Sciatic nerve (tissue), 2 donors: ENCODE measurements at regions not wholly inside any gene's neighbourhood (a gene's known extent, or its start where the extent isn't known, plus 50 kb on each side); places are given as distances from the start of the nearest gene placed in this dataset.

Source experiments
- ATAC-seq: fragments of 200-7000 bp; cut with Tn5 transposase; one replicate; pipeline ENCODE4 v1.9.1; 2020; ENCODE audit warnings: mild to moderate bottlenecking, moderate library complexity
- DNase-seq: peaks from one replicate; pipeline ENCODE4 v3.0.0-alpha.2; 2020; ENCODE audit warnings: low spot score
- intact Hi-C: fragments of 100-400 bp; cut with DNase I; formaldehyde crosslinking; loops from one replicate; pipeline ENCODE4 v1.14.2; 2022
- donor health status: DM: no; HTN: no; CAD: no.
- donor health status: DM: no; HTN: no; CAD: no.

DNA sequence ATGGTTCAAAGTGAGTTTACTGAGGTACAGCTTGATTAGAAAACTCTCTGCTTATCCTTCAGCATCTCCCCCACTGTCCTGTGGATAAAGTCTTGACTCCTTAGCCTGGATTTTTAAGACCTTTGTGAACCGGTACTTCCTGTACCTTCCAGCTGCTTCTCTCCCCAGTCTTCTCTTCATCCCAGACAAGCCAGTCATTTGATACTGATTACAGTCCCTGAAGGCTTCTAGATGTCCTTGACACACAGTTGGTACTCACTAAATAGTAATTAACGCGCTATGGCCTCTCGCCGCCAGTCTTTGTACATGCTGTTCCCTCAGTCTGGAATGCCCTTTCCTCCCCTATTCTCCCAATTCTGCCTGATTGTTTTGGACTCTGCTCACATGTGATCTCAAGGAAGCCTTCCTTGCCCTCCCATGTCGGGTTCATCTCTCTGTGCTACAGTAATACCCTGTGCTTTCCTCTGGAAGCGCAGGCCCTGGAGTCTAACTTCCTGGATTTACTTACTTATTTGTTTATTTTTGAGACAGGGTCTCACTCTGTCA lies 50.6 kb upstream of the PTGR2 start:
- no peak for ATAC-seq

DNA sequence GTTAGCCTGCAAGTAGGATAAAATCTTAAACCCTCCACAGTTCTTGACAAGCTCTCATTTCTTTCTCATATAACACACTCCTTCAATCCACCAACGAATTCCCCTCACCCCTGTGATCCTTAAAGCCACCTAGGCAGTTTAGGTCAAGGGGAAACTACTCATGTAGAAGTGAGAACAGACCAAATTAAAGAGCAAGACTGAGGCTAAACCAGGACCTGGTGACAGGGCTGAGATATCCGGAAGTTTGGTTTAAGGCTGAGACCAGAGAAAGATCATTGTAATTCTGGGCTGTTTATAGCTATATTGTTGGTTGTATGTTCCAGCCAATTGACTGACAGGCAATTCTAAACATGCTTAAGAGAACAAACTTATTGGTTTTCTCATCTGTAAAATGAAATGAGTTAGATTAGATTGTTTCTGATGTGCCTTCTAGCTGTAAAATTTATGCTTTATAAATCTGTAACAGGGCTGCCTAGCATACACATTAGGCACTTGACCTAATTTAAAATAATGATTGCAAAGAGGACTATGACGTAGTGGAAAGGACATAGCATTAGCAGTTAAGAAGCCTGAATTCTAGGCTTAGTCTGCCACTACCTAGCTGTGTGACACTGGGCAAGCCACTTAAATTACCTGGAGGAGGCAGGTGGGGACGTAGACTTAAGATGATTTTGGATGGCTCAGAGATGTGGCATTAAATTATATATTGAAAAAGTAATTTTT lies 53.9 kb upstream of the PTGR2 start:
- DNase-seq (no peak), ATAC-seq (no peak)
- intact Hi-C loops = no loop called here

More for the DNA sequence above, 50.6 kb upstream of the PTGR2 start:
- intact Hi-C loops = loop anchor here (5.0 kb wide), 1 partner anchor 1236 kb away; no protein-coding TSS in a partner anchor
- DNase-seq = no peak

DNA sequence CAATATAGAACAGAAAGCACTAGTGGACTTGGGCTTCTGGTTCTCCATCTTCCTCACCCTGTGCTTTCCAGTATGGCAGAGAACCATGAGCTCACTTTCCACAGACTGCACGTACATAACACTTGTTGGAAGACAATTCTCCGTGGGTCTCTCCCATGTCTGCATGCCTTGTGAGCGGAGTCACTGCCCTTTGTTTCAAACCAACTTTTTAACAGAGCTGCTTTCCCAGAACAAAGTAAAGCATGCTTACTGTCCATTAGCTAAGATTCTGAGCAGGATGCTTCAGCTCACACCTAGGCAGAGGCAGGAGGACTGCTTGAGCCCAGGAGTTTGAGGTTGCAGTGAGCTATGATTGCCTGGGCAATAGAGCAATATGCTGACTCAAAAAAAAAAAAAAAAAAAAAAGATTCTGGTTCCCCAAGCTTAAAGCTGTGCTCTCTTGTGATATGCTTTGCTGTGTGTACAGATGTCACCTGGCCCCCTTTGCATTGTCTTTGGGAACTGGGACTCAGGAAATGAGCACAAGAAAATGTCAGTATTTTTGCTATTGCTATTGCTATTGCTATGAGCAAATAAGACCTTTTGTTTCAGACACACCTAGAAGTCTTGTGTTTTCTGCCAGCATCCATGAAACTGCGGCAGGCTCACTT lies 54.6 kb upstream of the PTGR2 start:
- no peak for ATAC-seq

DNA sequence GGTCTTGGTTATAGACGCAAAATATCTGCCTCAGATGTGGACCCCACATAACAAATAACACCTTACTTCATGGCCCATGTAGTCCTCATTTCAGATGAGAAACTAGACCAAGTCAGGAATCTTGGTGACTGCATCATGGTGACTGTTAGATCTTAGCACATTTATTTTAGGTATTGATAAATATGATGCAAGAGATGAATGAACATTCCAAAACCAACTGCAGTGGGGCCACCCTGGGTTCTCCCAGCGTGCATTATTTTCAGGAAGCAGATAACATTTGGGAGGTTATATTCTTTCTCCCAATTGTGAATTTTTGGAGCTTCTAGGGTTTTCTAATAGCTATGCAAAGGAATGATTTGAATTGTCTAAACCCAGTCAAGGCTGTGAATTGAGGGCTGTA lies 55.2 kb upstream of the PTGR2 start:
- intact Hi-C loops = no loop called here
- ATAC-seq (no peak), DNase-seq (no peak)

More for the DNA sequence above, 54.6 kb upstream of the PTGR2 start:
- intact Hi-C loops = no loop called here
- DNase-seq = no peak

DNA sequence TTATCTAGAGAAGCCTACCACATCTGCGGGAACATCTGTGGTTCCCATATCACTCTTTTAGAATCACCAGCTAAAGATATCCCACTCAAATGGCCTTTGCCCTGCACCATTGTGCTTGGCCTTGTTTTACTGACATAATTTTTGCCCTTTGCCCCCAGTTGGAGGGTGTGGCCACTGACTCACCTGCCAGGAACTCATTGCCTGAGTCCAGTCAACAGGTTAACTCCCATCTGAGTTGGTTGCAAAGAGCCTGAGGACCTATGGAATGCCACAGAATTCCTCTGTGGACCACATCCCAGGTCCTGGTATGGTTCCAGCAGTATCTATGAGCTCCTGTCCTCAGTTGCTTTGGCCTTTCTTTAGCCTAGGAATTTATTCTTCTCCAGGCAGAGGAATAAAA lies 55.7 kb upstream of the PTGR2 start:
- intact Hi-C loops = no loop called here
- DNase-seq (no peak), ATAC-seq (no peak)

DNA sequence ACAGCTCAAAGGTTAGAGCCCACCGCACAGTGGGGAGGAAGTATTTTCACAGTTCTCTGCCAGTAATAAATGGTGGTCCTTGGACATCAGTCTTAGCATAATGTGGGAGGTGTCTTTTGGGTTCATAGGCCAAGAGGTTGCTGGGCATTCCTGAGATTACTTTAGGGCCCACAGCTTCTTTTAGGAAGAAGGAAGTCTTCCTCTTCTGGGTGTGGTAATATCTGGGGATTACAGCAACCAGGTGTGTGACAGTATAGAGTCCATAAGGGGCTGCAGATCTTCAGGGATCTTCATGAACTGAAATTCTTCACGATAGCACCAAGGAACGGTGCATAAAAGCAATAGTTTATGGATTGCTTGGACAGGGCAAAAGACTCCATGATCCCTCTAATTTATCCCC lies 56.2 kb upstream of the PTGR2 start:
- intact Hi-C loops = no loop called here
- ATAC-seq = no peak
- DNase-seq = no peak

DNA sequence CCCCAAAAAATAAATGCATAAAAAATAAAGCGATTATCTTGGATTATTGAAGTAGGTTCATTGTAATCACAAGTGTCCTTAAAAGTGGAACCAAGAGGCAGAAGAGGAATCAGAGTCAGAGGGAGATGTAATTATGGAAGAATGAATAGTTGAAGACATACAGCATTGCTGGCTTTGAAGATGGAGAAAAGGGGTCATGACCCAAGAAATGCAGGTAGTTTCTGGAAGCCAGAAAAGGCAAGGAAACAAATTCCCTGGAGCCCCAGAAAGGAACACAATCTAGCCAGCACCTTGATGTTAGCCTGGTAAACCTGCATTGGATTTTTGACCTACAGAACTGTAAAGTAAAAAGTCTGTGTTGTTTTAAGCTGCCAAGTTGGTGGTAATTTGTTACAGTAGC lies 57.5 kb upstream of the PTGR2 start:
- intact Hi-C loops = no loop called here
- no peak for DNase-seq
- ATAC-seq = no peak

DNA sequence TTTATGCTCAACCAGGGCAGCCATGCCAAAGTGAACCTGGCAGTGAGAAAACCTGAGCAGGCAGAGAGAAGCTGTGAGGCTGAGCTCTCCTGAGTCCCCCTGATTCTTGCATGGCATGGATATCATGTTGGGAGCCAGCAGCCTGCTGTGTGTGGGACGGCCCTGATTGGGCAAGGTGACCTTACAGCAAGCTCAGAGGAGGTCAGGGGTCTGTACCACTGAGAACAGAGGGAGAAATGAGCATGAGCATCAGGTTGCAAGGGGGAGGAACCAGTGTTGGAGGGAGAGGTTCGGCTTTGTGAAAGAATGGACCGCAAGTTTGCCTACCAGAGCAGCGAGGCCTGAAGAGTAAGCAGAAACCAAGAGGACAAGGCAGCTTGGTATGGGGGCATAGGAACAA lies 59.1 kb upstream of the PTGR2 start:
- intact Hi-C loops = no loop called here
- DNase-seq (no peak), ATAC-seq (no peak)

DNA sequence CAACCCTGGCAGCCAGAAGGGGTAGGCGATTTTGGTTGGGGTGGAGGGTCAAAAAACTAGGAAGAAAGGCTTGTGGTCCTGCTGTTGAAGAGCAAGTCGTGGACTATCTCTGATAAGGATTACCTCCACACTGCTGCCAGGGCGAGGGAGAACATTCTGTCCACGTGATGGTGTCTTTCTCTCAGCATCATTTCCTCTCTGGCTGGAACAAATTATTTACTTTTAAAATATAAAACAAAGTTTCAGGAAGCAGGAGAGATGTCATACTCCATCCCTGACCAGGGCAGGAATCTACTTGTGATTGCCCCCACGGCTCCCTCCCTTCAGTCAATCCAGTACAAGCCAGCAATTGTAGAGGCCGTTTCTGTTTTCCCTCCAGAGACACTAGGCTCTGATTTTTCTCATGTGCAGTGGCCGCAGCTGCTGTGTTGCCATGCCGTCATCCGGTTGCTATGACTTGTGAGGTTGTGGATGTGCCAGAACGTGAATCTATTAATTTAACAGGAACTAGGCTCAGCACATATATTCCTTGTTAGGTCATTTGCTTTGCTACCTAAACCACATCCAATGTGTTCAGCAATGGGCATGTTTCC lies 61.5 kb upstream of the PTGR2 start:
- ATAC-seq (peak; percentile 80), DNase-seq (peak; percentile 82)
- intact Hi-C loops = no loop called here

DNA sequence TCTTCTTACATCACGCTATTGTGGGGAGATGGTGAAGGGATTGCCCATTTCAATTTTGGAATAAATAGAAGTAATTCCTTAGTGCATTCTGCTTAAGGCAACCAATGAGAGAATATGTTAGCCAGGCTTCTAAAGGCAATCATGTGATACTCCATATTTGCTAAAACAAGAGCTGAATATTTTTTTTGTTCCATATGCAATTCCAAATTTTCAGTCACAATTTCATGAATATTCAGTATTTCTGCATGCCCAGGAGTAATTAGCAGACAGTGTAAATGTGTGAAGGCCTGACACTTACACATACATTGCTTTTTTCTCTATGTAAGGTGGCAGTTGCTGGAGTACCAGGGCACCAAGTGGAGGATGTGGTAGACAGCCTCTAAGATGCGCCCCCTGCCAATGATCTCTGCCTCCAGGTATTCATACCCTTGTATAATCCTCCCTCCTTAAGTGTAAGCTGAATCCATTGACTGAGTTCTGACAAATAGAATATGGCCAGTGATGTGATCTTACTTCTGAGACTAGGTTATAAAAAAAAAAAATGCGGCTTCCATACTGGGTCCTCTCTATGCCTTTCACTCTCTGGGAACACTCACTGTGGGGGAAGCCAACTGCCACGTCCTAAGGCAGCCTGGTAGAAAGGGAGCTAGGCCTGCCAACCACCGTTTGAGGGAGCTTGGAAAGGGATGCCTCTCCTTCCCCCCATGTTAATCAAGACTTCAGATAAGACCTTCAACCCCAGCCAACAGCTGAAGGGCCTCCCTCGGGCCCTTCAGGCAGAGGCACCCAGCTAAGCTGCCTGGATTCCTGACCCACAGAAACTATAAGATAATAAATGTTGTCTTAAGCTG lies 62.7 kb upstream of the PTGR2 start:
- no peak for ATAC-seq
- intact Hi-C loops = no loop called here
- DNase-seq = no peak

DNA sequence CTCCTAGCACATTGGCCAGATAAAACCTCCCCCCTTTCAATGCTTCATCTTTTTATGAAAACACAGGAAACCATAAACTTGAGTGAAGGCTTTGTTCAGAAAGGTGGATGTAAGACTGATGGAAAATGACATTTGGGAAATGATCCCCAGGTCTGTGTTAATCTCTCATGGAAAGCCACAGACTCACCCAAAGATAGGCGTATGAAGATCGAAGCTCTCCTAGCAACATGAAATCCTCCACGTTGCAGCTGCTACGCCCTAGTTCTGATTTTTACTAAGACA lies 63.4 kb upstream of the PTGR2 start:
- no peak for DNase-seq
- intact Hi-C loops = no loop called here
- ATAC-seq = no peak

DNA sequence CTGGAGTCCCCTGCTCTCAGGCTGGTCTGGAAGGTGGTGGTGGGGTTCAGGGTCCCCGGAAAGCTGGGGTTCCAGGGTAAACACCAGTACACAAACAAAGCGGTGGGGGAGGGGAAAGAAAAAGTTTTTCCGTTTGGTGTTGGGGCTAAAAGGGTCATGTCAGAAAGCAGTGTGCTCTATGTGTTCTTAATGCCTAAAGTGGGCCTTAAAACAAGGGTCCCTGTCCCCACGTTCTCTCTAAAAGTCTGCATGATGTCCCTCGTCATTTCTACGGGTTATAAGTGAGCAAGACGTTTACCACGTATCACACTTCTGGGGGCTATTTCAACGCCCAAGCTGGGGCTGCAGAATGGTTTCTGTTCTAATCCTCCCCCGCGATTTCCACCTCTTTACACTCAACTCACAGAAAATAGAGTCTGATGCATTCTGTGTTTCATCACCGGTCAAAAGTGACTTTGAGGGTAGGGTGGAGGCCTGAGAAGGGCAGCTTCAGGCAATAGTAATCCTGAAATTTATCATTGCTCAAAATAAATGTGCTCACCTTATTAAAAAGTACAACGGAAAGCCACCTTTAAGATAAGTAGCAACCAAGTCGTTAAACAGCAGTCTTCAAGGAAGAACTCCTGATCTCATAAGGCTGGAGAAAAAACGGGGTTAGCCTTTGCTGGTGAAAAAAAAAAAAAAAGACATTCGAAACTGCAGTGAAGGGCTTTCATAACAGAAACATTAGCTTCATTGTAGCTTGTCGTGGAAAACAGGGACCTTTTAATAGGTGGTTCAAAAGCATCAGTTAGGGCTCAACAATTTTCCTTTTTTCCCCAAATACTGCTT lies 63.9 kb upstream of the PTGR2 start:
- DNase-seq = no peak
- intact Hi-C loops = no loop called here
- no peak for ATAC-seq

DNA sequence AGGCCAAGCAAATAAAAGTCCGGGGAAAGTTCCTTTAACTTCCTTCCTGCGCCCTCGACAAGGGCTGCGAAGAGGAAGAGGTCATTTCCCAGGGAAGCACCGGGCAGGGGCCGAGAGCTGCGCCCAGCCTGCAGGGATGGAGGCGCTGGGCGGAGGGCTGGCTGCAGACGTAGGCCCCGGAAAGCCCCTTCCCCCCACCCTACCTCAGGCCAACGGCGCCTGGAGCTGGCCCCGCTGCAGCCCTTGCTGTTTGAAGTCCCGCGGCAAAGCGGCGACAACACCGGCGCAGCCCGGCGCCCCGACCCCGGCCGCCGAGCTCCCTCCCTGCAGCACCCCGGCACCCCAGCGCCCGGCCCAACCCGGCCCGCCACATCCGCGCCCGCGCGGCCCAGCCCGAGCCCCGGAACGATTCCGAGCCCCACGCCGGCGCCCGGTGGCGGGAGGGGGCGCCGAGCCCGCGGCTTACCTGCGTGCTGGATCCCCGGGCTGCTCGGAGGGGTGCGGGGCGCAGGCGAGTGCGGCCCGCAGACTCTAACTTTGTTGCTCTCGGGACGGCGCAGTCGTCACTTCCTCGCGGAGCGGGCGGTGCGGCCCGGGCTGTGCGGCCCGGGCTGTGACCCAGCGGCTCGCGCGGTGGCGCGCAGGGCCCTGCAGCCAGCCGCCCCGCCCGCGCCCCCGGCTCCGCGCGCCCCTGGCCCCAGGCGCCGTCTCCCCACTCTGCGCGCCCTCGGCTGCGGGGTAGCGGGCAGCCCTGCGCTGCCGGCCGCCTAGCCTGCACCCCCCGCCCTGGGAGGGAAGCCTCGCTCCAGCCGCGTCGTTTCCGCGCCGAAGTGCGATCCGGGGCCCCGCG lies 64.8 kb upstream of the PTGR2 start:
- DNase-seq (peak; percentile 85), ATAC-seq (peak; percentile 21)
- intact Hi-C loops = no loop called here

DNA sequence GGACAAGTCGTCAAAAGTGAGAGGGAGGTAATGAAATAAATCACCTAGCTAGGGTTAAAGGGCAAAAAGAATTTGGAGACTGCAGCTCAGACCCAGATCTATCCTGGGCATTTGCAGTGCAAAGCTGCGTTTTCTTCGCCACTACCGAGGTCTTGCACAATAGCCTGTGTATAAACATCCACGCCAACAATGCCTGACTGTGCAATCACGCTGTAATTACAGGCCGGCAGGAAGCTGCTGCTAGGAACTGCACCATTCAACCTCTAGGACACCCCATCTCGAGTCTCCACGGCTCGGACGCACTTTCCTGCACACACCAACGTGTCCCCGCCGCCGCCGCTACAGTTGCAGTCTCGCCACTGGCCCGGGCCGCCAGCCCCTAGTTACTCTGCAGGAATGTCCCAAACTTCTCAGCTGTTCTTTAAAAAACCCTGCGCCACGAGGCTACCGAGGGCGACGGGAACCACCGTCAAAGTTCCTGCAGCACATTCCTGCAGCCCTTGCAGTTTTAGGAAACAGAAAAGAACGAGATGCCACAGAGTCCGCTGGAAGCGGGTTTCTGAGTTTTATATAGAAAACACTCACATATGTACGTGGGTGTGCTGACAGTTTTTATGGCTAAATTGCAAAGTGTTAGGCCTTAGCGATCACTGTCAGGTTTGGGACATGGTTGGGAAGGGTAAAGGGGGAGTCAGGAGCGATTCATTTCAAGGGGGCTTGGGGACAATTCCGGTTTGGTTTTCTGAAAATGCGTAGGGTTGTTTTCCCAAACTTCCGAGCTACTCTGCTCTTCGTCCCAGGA lies 65.6 kb upstream of the PTGR2 start:
- DNase-seq = peak; percentile 86
- peak; percentile 86 for ATAC-seq
- intact Hi-C loops = no loop called here

DNA sequence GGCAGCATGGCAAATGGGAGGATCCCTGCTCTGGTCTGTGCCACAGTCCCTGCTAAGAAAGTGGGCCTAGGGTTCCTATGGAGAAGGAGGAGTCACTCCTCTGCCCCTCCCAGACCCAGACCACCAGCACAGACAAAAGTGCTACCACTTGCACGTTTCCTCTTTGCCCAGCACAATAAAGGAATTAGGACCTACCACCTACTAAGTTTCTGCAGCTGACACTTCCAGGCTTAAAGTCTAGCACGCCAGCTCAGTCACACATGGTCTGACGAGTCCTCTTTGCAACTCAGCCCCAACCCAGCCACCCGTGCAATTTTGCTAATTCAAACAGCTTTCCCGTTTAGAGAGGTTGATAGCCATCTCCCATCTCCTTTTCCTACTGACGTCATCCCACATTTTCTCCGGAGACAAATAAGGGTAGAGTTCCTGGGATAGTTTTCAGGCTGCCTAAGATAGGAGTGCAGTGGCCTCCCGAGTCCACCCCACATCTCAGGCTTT lies 66.2 kb upstream of the PTGR2 start:
- DNase-seq = no peak
- ATAC-seq = peak; percentile 54
- intact Hi-C loops = no loop called here

DNA sequence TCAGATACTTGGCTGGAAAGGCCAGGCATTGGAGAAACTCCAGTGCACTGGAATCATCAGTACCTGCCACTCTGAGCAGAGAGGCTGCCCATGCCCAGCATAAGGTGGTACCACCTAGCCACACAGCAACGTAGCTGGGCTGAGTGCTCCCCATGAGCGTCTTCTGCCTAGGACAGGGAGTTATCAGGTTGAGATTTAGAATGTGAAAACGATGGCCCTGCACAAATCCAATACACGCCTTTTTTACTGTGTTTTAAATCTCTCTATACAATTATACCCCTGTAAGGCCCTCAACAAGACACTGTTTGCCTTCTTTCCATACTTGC lies 66.7 kb upstream of the PTGR2 start:
- no peak for ATAC-seq
- no peak for DNase-seq
- intact Hi-C loops = no loop called here
